Left lung (tissue), 4 donors: ENCODE measurements at regions not wholly inside any gene's neighbourhood (a gene's known extent, or its start where the extent isn't known, plus 50 kb on each side); places are given as distances from the start of the nearest gene placed in this dataset.

Experiments used
- ATAC-seq: fragments of 200-7000 bp; cut with Tn5 transposase; one replicate; pipeline ENCODE4 v1.9.1; 2020; ENCODE audit warnings: moderate library complexity
- DNase-seq, 4 donors: peaks; one replicate each; pipeline ENCODE4 v3.0.0-alpha.2; 2013 to 2020
- H3K27ac ChIP-seq, 2 donors: fragments of 200-600 bp; sonication (generic) in 1 of 2; one replicate each; pipeline versions ENCODE4 v1.5.0 to v1.8.0; 2020 to 2021
- H3K27me3 ChIP-seq, 2 donors: fragments of 200-600 bp; sonication (generic) in 1 of 2; one replicate each; pipeline versions ENCODE4 v1.5.0 to v1.8.0; 2020 to 2021
- H3K36me3 ChIP-seq, 2 donors: fragments of 200-600 bp; sonication (generic) in 1 of 2; one replicate each; pipeline versions ENCODE4 v1.5.0 to v1.8.0; 2020 to 2021
- H3K4me1 ChIP-seq, 2 donors: fragments of 200-600 bp; one replicate each; pipeline ENCODE4 v1.8.0; 2021
- H3K4me3 ChIP-seq, 2 donors: fragments of 200-600 bp; sonication (generic) in 1 of 2; one replicate each; pipeline versions ENCODE4 v1.5.0 to v1.8.0; 2020 to 2021; ENCODE audit warnings: mild to moderate bottlenecking in 1 of 2
- H3K9me3 ChIP-seq, 2 donors: fragments of 200-600 bp; sonication (generic) in 1 of 2; one replicate each; pipeline versions ENCODE4 v1.5.0 to v1.8.0; 2020 to 2021
- CTCF ChIP-seq, 2 donors: fragments of 200-600 bp; sonication (generic) in 1 of 2; IDR thresholded peaks; one replicate each; pipeline versions ENCODE4 v1.5.0 to v1.8.0; 2021; ENCODE audit warnings: antibody characterized with exemption in 2 of 2
- intact Hi-C, 2 donors: fragments of 100-400 bp; cut with DNase I; formaldehyde crosslinking; loops; one replicate each; pipeline versions ENCODE4 v1.11.2 to v1.14.2; 2022
- donor health status: DM: no; HTN: yes; CAD: no.
- donor health status: DM: no; HTN: no; CAD: no.

- intact Hi-C loops, result no loop called here
- ATAC-seq (no peak), DNase-seq (no peak)
- Histone ChIP-seq H3K27me3 (no peaks in the 10 kb centered on the region), H3K36me3 (no peaks in the 10 kb centered on the region), H3K4me3 (no peak overlapping the region), H3K9me3 (no peaks in the 10 kb centered on the region), H3K27ac (no peak overlapping the region), H3K4me1 (no peaks in the 10 kb centered on the region)
- no peak for TF ChIP-seq CTCF (IDR thresholded peaks at IDR 0.05)
These were observed 1058.6 kb upstream of the CNTNAP5 start for GRCh38 chr2:122966461-122966860.

- TF ChIP-seq CTCF (IDR thresholded peaks at IDR 0.05), result no peak
- Histone ChIP-seq H3K27ac (no peak overlapping the region), H3K36me3 (no peaks in the 10 kb centered on the region), H3K4me3 (no peak overlapping the region), H3K27me3 (no peaks in the 10 kb centered on the region), H3K9me3 (peaks cover 0 to 12% of the 10 kb centered on the region in 2 donors), H3K4me1 (no peaks in the 10 kb centered on the region)
- no peak for DNase-seq
- ATAC-seq, result no peak
- intact Hi-C loops, result no loop called here
These were observed 1047.5 kb upstream of the CNTNAP5 start for GRCh38 chr2:122977580-122977979.

GRCh38 chr2:122980671-122981070 lies 1044.4 kb upstream of the CNTNAP5 start:
- Histone ChIP-seq H3K27me3 (no peaks in the 10 kb centered on the region), H3K9me3 (peaks cover 0 to 12% of the 10 kb centered on the region in 2 donors), H3K36me3 (no peaks in the 10 kb centered on the region), H3K4me3 (no peak overlapping the region), H3K27ac (peak overlapping the region in 1 of 2 donors; percentile 51), H3K4me1 (no peaks in the 10 kb centered on the region)
- DNase-seq (peak in 3 of 4 donors; percentile 12 to 53 (median 23)), ATAC-seq (peak; percentile 91)
- TF ChIP-seq CTCF (IDR thresholded peaks at IDR 0.05), result no peak
- intact Hi-C loops, result no loop called here

- DNase-seq (no peak), ATAC-seq (no peak)
- Histone ChIP-seq H3K27ac (no peak overlapping the region), H3K4me1 (no peaks in the 10 kb centered on the region), H3K9me3 (peaks cover 0 to 12% of the 10 kb centered on the region in 2 donors), H3K4me3 (no peak overlapping the region), H3K27me3 (no peaks in the 10 kb centered on the region), H3K36me3 (no peaks in the 10 kb centered on the region)
- TF ChIP-seq CTCF (IDR thresholded peaks at IDR 0.05), result no peak
- intact Hi-C loops, result no loop called here
These were observed 1042.2 kb upstream of the CNTNAP5 start for GRCh38 chr2:122982936-122983335.

GRCh38 chr2:122988395-122989221 lies 1036.5 kb upstream of the CNTNAP5 start:
- ATAC-seq, result no peak

More at GRCh38 chr2:122988395-122989221, 1036.5 kb upstream of the CNTNAP5 start:
- H3K27me3 ChIP-seq, result no peaks in the 10 kb centered on the region
- H3K4me3 ChIP-seq, result no peak overlapping the region
- no peaks in the 10 kb centered on the region for H3K36me3 ChIP-seq
- H3K9me3 ChIP-seq, result peaks cover 0 to 24% of the 10 kb centered on the region in 2 donors
- no peak overlapping the region for H3K27ac ChIP-seq
- peak in 1 of 4 donors; percentile 62 for DNase-seq
- no peak for TF ChIP-seq CTCF (IDR thresholded peaks at IDR 0.05)
- intact Hi-C loops, result no loop called here
- H3K4me1 ChIP-seq, result no peaks in the 10 kb centered on the region
